GM23338 (cell line): ENCODE measurements at regions not wholly inside any gene's neighbourhood (a gene's known extent, or its start where the extent isn't known, plus 50 kb on each side); places are given as distances from the start of the nearest gene placed in this dataset.

Experiments used
- CREB1 ChIP-seq: fragments of 250-450 bp; sonication (Bioruptor Pico); IDR thresholded peaks from 2 replicates; pipeline ENCODE4 v1.5.0; 2020; ENCODE audit warnings: low read depth, mild to moderate bottlenecking, moderate library complexity
- CTCF ChIP-seq, 2 experiments: fragments of 200-600 bp in 1 of 2; sonication (generic) in 1 of 2; conservative IDR thresholded peaks; 2 replicates each; pipeline versions ENCODE4 v1.5.1 to v1.6.1; 2016 to 2017; ENCODE audit warnings: antibody characterized with exemption in 2 of 2, low read depth in 2 of 2, mild to moderate bottlenecking in 2 of 2, moderate library complexity in 1 of 2
- EZH2 ChIP-seq: fragments of 200-600 bp; sonication (generic); IDR thresholded peaks from one replicate; pipeline ENCODE4 v1.8.0; 2017; ENCODE audit warnings: antibody characterized with exemption, mild to moderate bottlenecking, low read depth; ENCODE audit not compliant: unreplicated experiment
- EZH2phosphoT487 ChIP-seq: fragments of 200-600 bp; sonication (generic); IDR thresholded peaks from one replicate; pipeline ENCODE4 v1.8.1; 2018; ENCODE audit warnings: antibody characterized with exemption; ENCODE audit not compliant: unreplicated experiment
- NANOG ChIP-seq: IDR thresholded peaks from 2 replicates; pipeline ENCODE4 v1.6.1; 2016; ENCODE audit warnings: antibody characterized with exemption, borderline replicate concordance
- POLR2AphosphoS5 ChIP-seq: IDR thresholded peaks from 2 replicates; pipeline ENCODE4 v1.6.1; 2016; ENCODE audit warnings: antibody characterized with exemption, low read depth
- TF ChIP-seq, protein P1 (sequence below): IDR thresholded peaks from one replicate; pipeline ENCODE4 v1.6.1; 2018; ENCODE audit warnings: antibody characterized with exemption; ENCODE audit not compliant: unreplicated experiment

- TF ChIP-seq CTCF (conservative IDR thresholded peaks at IDR 0.05; ENCODE audit: low read depth in 2 of 2) (no peak), POLR2AphosphoS5 (no peak), EZH2 (no peak), EZH2phosphoT487 (no peak), NANOG (no peak), CREB1 (CRISPR knock-in tag) (no peak)
- TF ChIP-seq, protein P1, sequence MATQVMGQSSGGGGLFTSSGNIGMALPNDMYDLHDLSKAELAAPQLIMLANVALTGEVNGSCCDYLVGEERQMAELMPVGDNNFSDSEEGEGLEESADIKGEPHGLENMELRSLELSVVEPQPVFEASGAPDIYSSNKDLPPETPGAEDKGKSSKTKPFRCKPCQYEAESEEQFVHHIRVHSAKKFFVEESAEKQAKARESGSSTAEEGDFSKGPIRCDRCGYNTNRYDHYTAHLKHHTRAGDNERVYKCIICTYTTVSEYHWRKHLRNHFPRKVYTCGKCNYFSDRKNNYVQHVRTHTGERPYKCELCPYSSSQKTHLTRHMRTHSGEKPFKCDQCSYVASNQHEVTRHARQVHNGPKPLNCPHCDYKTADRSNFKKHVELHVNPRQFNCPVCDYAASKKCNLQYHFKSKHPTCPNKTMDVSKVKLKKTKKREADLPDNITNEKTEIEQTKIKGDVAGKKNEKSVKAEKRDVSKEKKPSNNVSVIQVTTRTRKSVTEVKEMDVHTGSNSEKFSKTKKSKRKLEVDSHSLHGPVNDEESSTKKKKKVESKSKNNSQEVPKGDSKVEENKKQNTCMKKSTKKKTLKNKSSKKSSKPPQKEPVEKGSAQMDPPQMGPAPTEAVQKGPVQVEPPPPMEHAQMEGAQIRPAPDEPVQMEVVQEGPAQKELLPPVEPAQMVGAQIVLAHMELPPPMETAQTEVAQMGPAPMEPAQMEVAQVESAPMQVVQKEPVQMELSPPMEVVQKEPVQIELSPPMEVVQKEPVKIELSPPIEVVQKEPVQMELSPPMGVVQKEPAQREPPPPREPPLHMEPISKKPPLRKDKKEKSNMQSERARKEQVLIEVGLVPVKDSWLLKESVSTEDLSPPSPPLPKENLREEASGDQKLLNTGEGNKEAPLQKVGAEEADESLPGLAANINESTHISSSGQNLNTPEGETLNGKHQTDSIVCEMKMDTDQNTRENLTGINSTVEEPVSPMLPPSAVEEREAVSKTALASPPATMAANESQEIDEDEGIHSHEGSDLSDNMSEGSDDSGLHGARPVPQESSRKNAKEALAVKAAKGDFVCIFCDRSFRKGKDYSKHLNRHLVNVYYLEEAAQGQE: no peak
Observed at GRCh38 chr5:6273090-6273735, 105.1 kb downstream of the MED10 start.
